Upper lobe of left lung (tissue), 6 donors: ENCODE measurements at regions not wholly inside any gene's neighbourhood (a gene's known extent, or its start where the extent isn't known, plus 50 kb on each side); places are given as distances from the start of the nearest gene placed in this dataset.

Source experiments
- ATAC-seq, 2 donors: fragments of 200-7000 bp; cut with Tn5 transposase; one replicate each; pipeline ENCODE4 v1.9.1; 2022; ENCODE audit warnings: mild to moderate bottlenecking in 2 of 2, moderate library complexity in 2 of 2; ENCODE audit not compliant: low FRiP score in 2 of 2
- DNase-seq, 2 donors: peaks; one replicate each; pipeline ENCODE4 v3.0.0-alpha.2; 2019 to 2020
- H3K27ac ChIP-seq, 4 donors: fragments of 200-600 bp; sonication (generic); one replicate each; pipeline ENCODE4 v1.5.1; 2016 to 2019
- H3K27me3 ChIP-seq, 4 donors: fragments of 200-600 bp; sonication (generic); one replicate each; pipeline ENCODE4 v1.5.1; 2017 to 2019
- H3K36me3 ChIP-seq, 4 donors: fragments of 200-600 bp; sonication (generic); one replicate each; pipeline ENCODE4 v1.5.1; 2016 to 2019
- H3K4me1 ChIP-seq, 4 donors: fragments of 200-600 bp; sonication (generic); one replicate each; pipeline ENCODE4 v1.5.1; 2018 to 2019
- H3K4me3 ChIP-seq, 4 donors: fragments of 200-600 bp; sonication (generic); one replicate each; pipeline ENCODE4 v1.5.1; 2017 to 2019; ENCODE audit warnings: mild to moderate bottlenecking in 2 of 4, moderate library complexity in 1 of 4
- H3K9me3 ChIP-seq, 4 donors: fragments of 200-600 bp; sonication (generic); one replicate each; pipeline ENCODE4 v1.5.1; 2018 to 2019
- CTCF ChIP-seq, 6 experiments: fragments of 450-650 bp in 4 of 6; fragments of 200-600 bp in 2 of 6; sonication (generic) in 2 of 6; IDR thresholded peaks; one replicate each; pipeline ENCODE4 v1.5.1; 2016 to 2019; ENCODE audit warnings: antibody characterized with exemption in 6 of 6
- EP300 ChIP-seq, 4 donors: sonication (generic); formaldehyde crosslinking; IDR thresholded peaks; one replicate each; pipeline ENCODE4 v1.5.1; 2017; ENCODE audit warnings: antibody characterized with exemption in 4 of 4, control low read depth in 2 of 4
- POLR2A ChIP-seq, 4 donors: fragments of 450-650 bp; IDR thresholded peaks; one replicate each; pipeline ENCODE4 v1.5.1; 2016 to 2017; ENCODE audit warnings: antibody characterized with exemption in 4 of 4, mild to moderate bottlenecking in 2 of 4
- POLR2AphosphoS5 ChIP-seq, 2 donors: sonication (generic); formaldehyde crosslinking; IDR thresholded peaks; one replicate each; pipeline ENCODE4 v1.5.1; 2017; ENCODE audit warnings: antibody characterized with exemption in 2 of 2
- WGBS, 2 donors: methylation state at CpG; one replicate each; pipeline ENCODE4 v1.1.5; 2017 to 2018; 5-methylcytosine and 5-hydroxymethylcytosine counted together
- donor health status: DM: no; HTN: no; CAD: no; lungs with moderate emphysema.
- donor health status: DM: no; HTN: yes; CAD: no; lungs with severe emphysema.

GRCh38 chr5:117337064-117337749, 762.6 kb upstream of the SEMA6A start:
- no peak for TF ChIP-seq EP300 (IDR thresholded peaks at IDR 0.05)
- TF ChIP-seq POLR2A (IDR thresholded peaks at IDR 0.05) = no peak
- TF ChIP-seq POLR2AphosphoS5 (IDR thresholded peaks at IDR 0.05) = no peak
- TF ChIP-seq CTCF (IDR thresholded peaks at IDR 0.05) = no peak
- no peaks in the 10 kb centered on the region for H3K9me3 ChIP-seq
- ATAC-seq (no peak), DNase-seq (no peak)
- H3K27me3 ChIP-seq = no peaks in the 10 kb centered on the region
- 78 to 83% methylated on average over 4 of the region's 4 CpGs for WGBS, 2 donors
- H3K36me3 ChIP-seq = no peaks in the 10 kb centered on the region
- H3K27ac ChIP-seq = no peak overlapping the region
- no peaks in the 10 kb centered on the region for H3K4me1 ChIP-seq
- no peak overlapping the region for H3K4me3 ChIP-seq

GRCh38 chr5:117336208-117336607, 761.6 kb upstream of the SEMA6A start:
- no peaks in the 10 kb centered on the region for H3K27me3 ChIP-seq
- H3K36me3 ChIP-seq = no peaks in the 10 kb centered on the region
- 90 to 92% methylated on average over 3 of the region's 3 CpGs for WGBS, 2 donors
- TF ChIP-seq POLR2AphosphoS5 (IDR thresholded peaks at IDR 0.05) = no peak
- no peak for TF ChIP-seq CTCF (IDR thresholded peaks at IDR 0.05)
- TF ChIP-seq EP300 (IDR thresholded peaks at IDR 0.05) = no peak
- TF ChIP-seq POLR2A (IDR thresholded peaks at IDR 0.05) = no peak
- DNase-seq = no peak
- no peak overlapping the region for H3K27ac ChIP-seq
- no peak for ATAC-seq
- no peak overlapping the region for H3K4me3 ChIP-seq
- H3K4me1 ChIP-seq = no peaks in the 10 kb centered on the region
- no peaks in the 10 kb centered on the region for H3K9me3 ChIP-seq

GRCh38 chr5:117333011-117333410, 758.4 kb upstream of the SEMA6A start:
- Histone ChIP-seq H3K27me3 (no peaks in the 10 kb centered on the region), H3K27ac (no peak overlapping the region), H3K9me3 (no peaks in the 10 kb centered on the region), H3K4me1 (no peaks in the 10 kb centered on the region), H3K36me3 (no peaks in the 10 kb centered on the region), H3K4me3 (no peak overlapping the region)
- WGBS, 2 donors = 91 to 94% methylated on average over 3 of the region's 3 CpGs
- TF ChIP-seq CTCF (IDR thresholded peaks at IDR 0.05) (no peak), POLR2AphosphoS5 (IDR thresholded peaks at IDR 0.05) (no peak), POLR2A (IDR thresholded peaks at IDR 0.05) (no peak), EP300 (IDR thresholded peaks at IDR 0.05) (no peak)
- ATAC-seq = no peak
- no peak for DNase-seq

GRCh38 chr5:117332341-117332740, 757.7 kb upstream of the SEMA6A start:
- Histone ChIP-seq H3K27me3 (no peaks in the 10 kb centered on the region), H3K4me3 (no peak overlapping the region), H3K36me3 (no peaks in the 10 kb centered on the region), H3K9me3 (no peaks in the 10 kb centered on the region), H3K27ac (no peak overlapping the region), H3K4me1 (no peaks in the 10 kb centered on the region)
- ATAC-seq = no peak
- 95% methylated on average over 1 of the region's 1 CpG for WGBS, 2 donors
- no peak for TF ChIP-seq EP300 (IDR thresholded peaks at IDR 0.05)
- no peak for TF ChIP-seq POLR2A (IDR thresholded peaks at IDR 0.05)
- no peak for TF ChIP-seq CTCF (IDR thresholded peaks at IDR 0.05)
- no peak for TF ChIP-seq POLR2AphosphoS5 (IDR thresholded peaks at IDR 0.05)
- no peak for DNase-seq

- ATAC-seq = no peak
- H3K4me1 ChIP-seq = no peaks in the 10 kb centered on the region
- TF ChIP-seq EP300 (IDR thresholded peaks at IDR 0.05) = no peak
- no peak for DNase-seq
- H3K27ac ChIP-seq = no peak overlapping the region
- no peaks in the 10 kb centered on the region for H3K36me3 ChIP-seq
- no peaks in the 10 kb centered on the region for H3K9me3 ChIP-seq
- no peak overlapping the region for H3K4me3 ChIP-seq
- WGBS, 2 donors = 63 to 80% methylated on average over 1 of the region's 1 CpG
- no peaks in the 10 kb centered on the region for H3K27me3 ChIP-seq
Observed at GRCh38 chr5:117327511-117327910, 752.9 kb upstream of the SEMA6A start.
